ENCODE measurements at regions not wholly inside any gene's neighbourhood (a gene's known extent, or its start where the extent isn't known, plus 50 kb on each side); places are given as distances from the start of the nearest gene placed in this dataset.

GRCh38 chr6:30830438-30830837, 53.9 kb upstream of the DDR1 start:
- TF ChIP-seq, protein P1, sequence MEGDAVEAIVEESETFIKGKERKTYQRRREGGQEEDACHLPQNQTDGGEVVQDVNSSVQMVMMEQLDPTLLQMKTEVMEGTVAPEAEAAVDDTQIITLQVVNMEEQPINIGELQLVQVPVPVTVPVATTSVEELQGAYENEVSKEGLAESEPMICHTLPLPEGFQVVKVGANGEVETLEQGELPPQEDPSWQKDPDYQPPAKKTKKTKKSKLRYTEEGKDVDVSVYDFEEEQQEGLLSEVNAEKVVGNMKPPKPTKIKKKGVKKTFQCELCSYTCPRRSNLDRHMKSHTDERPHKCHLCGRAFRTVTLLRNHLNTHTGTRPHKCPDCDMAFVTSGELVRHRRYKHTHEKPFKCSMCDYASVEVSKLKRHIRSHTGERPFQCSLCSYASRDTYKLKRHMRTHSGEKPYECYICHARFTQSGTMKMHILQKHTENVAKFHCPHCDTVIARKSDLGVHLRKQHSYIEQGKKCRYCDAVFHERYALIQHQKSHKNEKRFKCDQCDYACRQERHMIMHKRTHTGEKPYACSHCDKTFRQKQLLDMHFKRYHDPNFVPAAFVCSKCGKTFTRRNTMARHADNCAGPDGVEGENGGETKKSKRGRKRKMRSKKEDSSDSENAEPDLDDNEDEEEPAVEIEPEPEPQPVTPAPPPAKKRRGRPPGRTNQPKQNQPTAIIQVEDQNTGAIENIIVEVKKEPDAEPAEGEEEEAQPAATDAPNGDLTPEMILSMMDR (IDR thresholded peaks at IDR 0.05), result no peak
- TF ChIP-seq, protein P2, sequence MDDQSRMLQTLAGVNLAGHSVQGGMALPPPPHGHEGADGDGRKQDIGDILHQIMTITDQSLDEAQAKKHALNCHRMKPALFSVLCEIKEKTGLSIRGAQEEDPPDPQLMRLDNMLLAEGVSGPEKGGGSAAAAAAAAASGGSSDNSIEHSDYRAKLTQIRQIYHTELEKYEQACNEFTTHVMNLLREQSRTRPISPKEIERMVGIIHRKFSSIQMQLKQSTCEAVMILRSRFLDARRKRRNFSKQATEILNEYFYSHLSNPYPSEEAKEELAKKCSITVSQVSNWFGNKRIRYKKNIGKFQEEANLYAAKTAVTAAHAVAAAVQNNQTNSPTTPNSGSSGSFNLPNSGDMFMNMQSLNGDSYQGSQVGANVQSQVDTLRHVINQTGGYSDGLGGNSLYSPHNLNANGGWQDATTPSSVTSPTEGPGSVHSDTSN (IDR thresholded peaks at IDR 0.05), result no peak

Data from A549 (cell line).